GM12878 (cell line): ENCODE measurements at regions not wholly inside any gene's neighbourhood (a gene's known extent, or its start where the extent isn't known, plus 50 kb on each side); places are given as distances from the start of the nearest gene placed in this dataset.

ENCODE experiments used
- ATAC-seq: fragments of 200-7000 bp; cut with Tn5 transposase; 3 replicates; pipeline ENCODE4 v1.9.1; 2020; ENCODE audit warnings: mild to moderate bottlenecking, moderate library complexity
- BruUV-seq: library from RNA; stranded (reverse); fragments of 400-500 nt; replicated peaks from 2 replicates; lab custom pipeline; 2021; lab: Mats Ljungman, UMichigan
- CTCF ChIA-PET: fragments of 300-600 bp; sonication (Branson Sonifier 250); formaldehyde crosslinking; extraction: SDS; loops from one replicate; lab custom pipeline; 2021; ENCODE audit warnings: inconsistent platforms; lab: Yijun Ruan, JAX
- POLR2A ChIA-PET: fragments of 350-600 bp; formaldehyde crosslinking; extraction: SDS; loops from one replicate; lab custom pipeline; 2021; ENCODE audit warnings: inconsistent platforms; lab: Charles Lee
- RAD21 ChIA-PET: fragments of 300-600 bp; sonication (Branson Sonifier 250); formaldehyde crosslinking; loops from one replicate; lab custom pipeline; 2023; ENCODE audit warnings: antibody characterized with exemption; ENCODE audit not compliant: unreplicated experiment; lab: Charles Lee
- SMC1A ChIA-PET: fragments of 300-600 bp; sonication (Branson Sonifier 250); formaldehyde crosslinking; loops from one replicate; lab custom pipeline; 2023; ENCODE audit not compliant: unreplicated experiment, uncharacterized antibody; lab: Charles Lee
- DNase-seq: peaks from one replicate; pipeline ENCODE4 v3.0.0-alpha.2; 2011; ENCODE audit warnings: low read depth, low spot score
- FAIRE-seq: peaks from 3 replicates; lab custom pipeline; 2011; peaks lifted over from hg19 to GRCh38; lab: Jason Lieb, UNC
- H2AFZ ChIP-seq: 2 replicates; pipeline ENCODE4 v1.6.0; 2011; ENCODE audit warnings: low read depth, low read length, control low read depth; ENCODE audit not compliant: control insufficient read depth
- H3K27ac ChIP-seq: 2 replicates; pipeline ENCODE4 v1.5.1; 2011; ENCODE audit warnings: control low read depth; ENCODE audit not compliant: control insufficient read depth, insufficient read depth
- H3K27me3 ChIP-seq, 2 experiments: replicated peaks in 1 of 2; 2 replicates each; pipeline versions ENCODE4 v1.6.0 to v1.6.1; 2011; ENCODE audit warnings: low read length in 1 of 2; ENCODE audit not compliant: control insufficient read depth in 2 of 2, insufficient read depth in 2 of 2
- H3K36me3 ChIP-seq, 2 experiments: 2 replicates each; pipeline ENCODE4 v1.5.1; 2011; ENCODE audit warnings: low read length in 1 of 2; ENCODE audit not compliant: control insufficient read depth in 2 of 2, insufficient read depth in 2 of 2
- H3K4me1 ChIP-seq: 2 replicates; pipeline ENCODE4 v1.6.1; 2011; ENCODE audit warnings: mild to moderate bottlenecking, low read length, moderate library complexity, mixed read lengths; ENCODE audit not compliant: control insufficient read depth, insufficient read depth
- H3K4me2 ChIP-seq: 2 replicates; pipeline ENCODE4 v1.6.0; 2011; ENCODE audit warnings: control low read depth; ENCODE audit not compliant: control insufficient read depth, insufficient read depth
- H3K4me3 ChIP-seq: fragments of 200-600 bp; sonication (generic); 2 replicates; pipeline ENCODE4 v1.5.1; 2016
- H3K79me2 ChIP-seq: 2 replicates; pipeline ENCODE4 v1.6.0; 2011; ENCODE audit warnings: low read length; ENCODE audit not compliant: control insufficient read depth, insufficient read depth
- H3K9ac ChIP-seq: 2 replicates; pipeline ENCODE4 v1.8.0; 2011; ENCODE audit warnings: low read length, control low read depth, mixed read lengths; ENCODE audit not compliant: control insufficient read depth, insufficient read depth
- H3K9me3 ChIP-seq: replicated peaks from 3 replicates; pipeline ENCODE4 v1.5.1; 2011; ENCODE audit warnings: mild to moderate bottlenecking, low read length; ENCODE audit not compliant: control insufficient read depth, insufficient read depth
- H4K20me1 ChIP-seq: 2 replicates; pipeline ENCODE4 v1.6.0; 2011; ENCODE audit not compliant: control insufficient read depth, insufficient read depth
- CBX3 ChIP-seq: fragments of 200-600 bp; sonication (generic); IDR thresholded peaks from 2 replicates; pipeline ENCODE4 v1.6.1; 2016; ENCODE audit warnings: low read depth, borderline replicate concordance
- IRF4 ChIP-seq: IDR thresholded peaks from 2 replicates; pipeline ENCODE4 v1.6.1; 2011; ENCODE audit warnings: low read depth, low read length
- MTA2 ChIP-seq: fragments of 450-650 bp; IDR thresholded peaks from 2 replicates; pipeline ENCODE4 v1.6.1; 2016; ENCODE audit warnings: low read depth, mild to moderate bottlenecking, moderate library complexity
- WGBS: methylation state at CpG from one replicate; pipeline ENCODE4 v1.1.6; 2016; ENCODE audit warnings: low lambda C conversion rate; ENCODE audit not compliant: insufficient replicate concordance, insufficient coverage; ENCODE audit errors: missing lambda C conversion rate; 5-methylcytosine and 5-hydroxymethylcytosine counted together
- in situ Hi-C: fragments of 300-500 bp; cut with MboI; formaldehyde crosslinking; loops from 9 replicates; pipeline ENCODE4 v1.14.3; 2018; ENCODE audit warnings: mixed read lengths
- intact Hi-C: fragments of 100-400 bp; cut with micrococcal nuclease; formaldehyde crosslinking; loops from one replicate; pipeline ENCODE4 v1.14.2; 2022; ENCODE audit not compliant: unreplicated experiment
- TF ChIP-seq, protein P1 (sequence below), 3 experiments: IDR thresholded peaks in 2 of 3; conservative IDR thresholded peaks in 1 of 3; 2 replicates each; pipeline ENCODE4 v1.5.1; 2011; ENCODE audit warnings: low read depth in 3 of 3, low read length in 3 of 3, mild to moderate bottlenecking in 3 of 3, control low read depth in 2 of 3, moderate library complexity in 2 of 3, inconsistent platforms in 1 of 3, mixed read lengths in 1 of 3; ENCODE audit not compliant: control insufficient read depth in 2 of 3, insufficient read depth in 1 of 3; ENCODE audit errors: extremely low read depth in 1 of 3

DNA sequence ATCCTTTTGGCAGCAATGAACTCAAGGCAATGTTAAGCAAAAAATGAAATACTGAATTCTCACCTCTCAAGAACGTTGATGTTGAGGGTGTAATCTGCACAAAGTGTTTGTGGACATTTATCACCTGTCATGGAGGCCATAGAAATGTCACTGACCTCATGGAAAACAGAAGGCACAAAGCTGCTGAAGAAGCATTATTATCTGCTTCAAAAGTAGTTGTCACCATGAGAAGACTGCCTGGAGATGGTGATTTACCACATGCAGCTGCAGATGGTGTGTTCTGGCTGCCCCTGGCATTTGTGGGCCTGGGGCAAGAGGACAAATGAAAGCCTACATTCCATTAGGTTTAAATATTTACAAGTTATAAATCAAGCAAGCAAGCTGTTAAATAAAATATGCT lies 116.8 kb upstream of the RPS6KA3 start:
- no peaks in the 10 kb centered on the region for H3K79me2 ChIP-seq
- peaks cover 10% of the 10 kb centered on the region for H3K4me1 ChIP-seq
- SMC1A ChIA-PET, result interaction anchor here (1.0 kb wide), 1 partner anchor 11 kb away, joined by 3 read pairs; no protein-coding TSS in a partner anchor
- no peak for ATAC-seq
- H4K20me1 ChIP-seq, result no peaks in the 10 kb centered on the region
- no peak overlapping the region for H2AFZ ChIP-seq
- H3K27ac ChIP-seq, result no peak overlapping the region
- TF ChIP-seq IRF4, result no peak
- TF ChIP-seq, protein P1, sequence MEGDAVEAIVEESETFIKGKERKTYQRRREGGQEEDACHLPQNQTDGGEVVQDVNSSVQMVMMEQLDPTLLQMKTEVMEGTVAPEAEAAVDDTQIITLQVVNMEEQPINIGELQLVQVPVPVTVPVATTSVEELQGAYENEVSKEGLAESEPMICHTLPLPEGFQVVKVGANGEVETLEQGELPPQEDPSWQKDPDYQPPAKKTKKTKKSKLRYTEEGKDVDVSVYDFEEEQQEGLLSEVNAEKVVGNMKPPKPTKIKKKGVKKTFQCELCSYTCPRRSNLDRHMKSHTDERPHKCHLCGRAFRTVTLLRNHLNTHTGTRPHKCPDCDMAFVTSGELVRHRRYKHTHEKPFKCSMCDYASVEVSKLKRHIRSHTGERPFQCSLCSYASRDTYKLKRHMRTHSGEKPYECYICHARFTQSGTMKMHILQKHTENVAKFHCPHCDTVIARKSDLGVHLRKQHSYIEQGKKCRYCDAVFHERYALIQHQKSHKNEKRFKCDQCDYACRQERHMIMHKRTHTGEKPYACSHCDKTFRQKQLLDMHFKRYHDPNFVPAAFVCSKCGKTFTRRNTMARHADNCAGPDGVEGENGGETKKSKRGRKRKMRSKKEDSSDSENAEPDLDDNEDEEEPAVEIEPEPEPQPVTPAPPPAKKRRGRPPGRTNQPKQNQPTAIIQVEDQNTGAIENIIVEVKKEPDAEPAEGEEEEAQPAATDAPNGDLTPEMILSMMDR (IDR thresholded peaks at IDR 0.05 in 2 of 3, conservative IDR thresholded peaks at IDR 0.05 in 1 of 3; ENCODE audit: control insufficient read depth in 2 of 3, extremely low read depth in 1 of 3, insufficient read depth in 1 of 3, low read depth in 3 of 3, low read length in 3 of 3), result no peak
- TF ChIP-seq CBX3, result no peak
- no peak for TF ChIP-seq MTA2
- TF ChIP-seq, all 136 proteins: peak for 0
- RAD21 ChIA-PET, result no interaction called here
- Histone ChIP-seq H3K27me3 (no peaks in the 10 kb centered on the region), H3K36me3 (no peaks in the 10 kb centered on the region), H3K9me3 (no peaks in the 10 kb centered on the region), H3K9ac (no peak overlapping the region), H3K4me3 (no peak overlapping the region), H3K4me2 (no peak overlapping the region)
- FAIRE-seq (no peak), DNase-seq (no peak)
- intact Hi-C loops (no loop called here), in situ Hi-C loops (no loop called here)
- CTCF ChIA-PET, result interaction anchor here (1.2 kb wide), 1 partner anchor 54 kb away, joined by 3 read pairs; no protein-coding TSS in a partner anchor
- no TSS peak for BruUV-seq
- POLR2A ChIA-PET, result no interaction called here
- WGBS, result 46% methylated on average over 1 of the region's 1 CpG
